ENCODE measurements at regions not wholly inside any gene's neighbourhood (a gene's known extent, or its start where the extent isn't known, plus 50 kb on each side); places are given as distances from the start of the nearest gene placed in this dataset.
A peak's percentile ranks its signal among the peaks of the same experiment; 100 is the strongest.

- peaks cover 0 to 6% of the 10 kb centered on the region in 2 donors for H3K9me3 ChIP-seq
- H3K27me3 ChIP-seq: no peaks in the 10 kb centered on the region
- peaks cover 0 to 15% of the 10 kb centered on the region in 2 donors for H3K4me1 ChIP-seq
- intact Hi-C loops (cut with DNase I): loop anchor here (10.0 kb wide), 1 partner anchor 140 kb away; no protein-coding TSS in a partner anchor
- DNase-seq (ENCODE audit: low spot score in 2 of 2): no peak
- no peak overlapping the region for H3K27ac ChIP-seq
- no peaks in the 10 kb centered on the region for H3K36me3 ChIP-seq
- TF ChIP-seq CTCF (IDR thresholded peaks at IDR 0.05): peak in 1 of 3 experiments; percentile 11
- no peak overlapping the region for H3K4me3 ChIP-seq
These were observed 566.4 kb downstream of the EFNA5 start for GRCh38 chr5:107104040-107104995.

- no peak overlapping the region for H3K4me3 ChIP-seq
- H3K36me3 ChIP-seq: no peaks in the 10 kb centered on the region
- no peaks in the 10 kb centered on the region for H3K27me3 ChIP-seq
- H3K9me3 ChIP-seq: peaks cover 0 to 6% of the 10 kb centered on the region in 2 donors
- DNase-seq (ENCODE audit: low spot score in 2 of 2): no peak
- intact Hi-C loops (cut with DNase I): loop anchor here (10.0 kb wide), 1 partner anchor 141 kb away; no protein-coding TSS in a partner anchor
- TF ChIP-seq CTCF (IDR thresholded peaks at IDR 0.05): no peak
- no peak overlapping the region for H3K27ac ChIP-seq
- H3K4me1 ChIP-seq: peaks cover 0 to 8% of the 10 kb centered on the region in 2 donors
These were observed 567.2 kb downstream of the EFNA5 start for GRCh38 chr5:107103522-107103921.

- H3K4me3 ChIP-seq: no peak overlapping the region
- H3K36me3 ChIP-seq: no peaks in the 10 kb centered on the region
- H3K9me3 ChIP-seq: peaks cover 0 to 7% of the 10 kb centered on the region in 2 donors
- no peaks in the 10 kb centered on the region for H3K27me3 ChIP-seq
- peaks cover 0 to 2% of the 10 kb centered on the region in 2 donors for H3K4me1 ChIP-seq
- intact Hi-C loops (cut with DNase I): loop anchor here (10.0 kb wide), 1 partner anchor 145 kb away; no protein-coding TSS in a partner anchor
- DNase-seq (ENCODE audit: low spot score in 2 of 2): no peak
- no peak for TF ChIP-seq CTCF (IDR thresholded peaks at IDR 0.05)
- H3K27ac ChIP-seq: no peak overlapping the region
These were observed 570.6 kb downstream of the EFNA5 start for GRCh38 chr5:107100121-107100520.

- intact Hi-C loops (cut with DNase I): no loop called here
- H3K4me1 ChIP-seq: no peaks in the 10 kb centered on the region
- DNase-seq (ENCODE audit: low spot score in 2 of 2): no peak
- H3K27me3 ChIP-seq: no peaks in the 10 kb centered on the region
- H3K36me3 ChIP-seq: no peaks in the 10 kb centered on the region
- TF ChIP-seq CTCF (IDR thresholded peaks at IDR 0.05): no peak
- H3K4me3 ChIP-seq: no peak overlapping the region
- no peak overlapping the region for H3K27ac ChIP-seq
- peaks cover 0 to 13% of the 10 kb centered on the region in 2 donors for H3K9me3 ChIP-seq
These were observed 571.2 kb downstream of the EFNA5 start for GRCh38 chr5:107099506-107099905.

- DNase-seq (ENCODE audit: low spot score in 2 of 2): no peak
- TF ChIP-seq CTCF (IDR thresholded peaks at IDR 0.05): no peak
- H3K4me3 ChIP-seq: no peak overlapping the region
- H3K4me1 ChIP-seq: peaks cover 0 to 2% of the 10 kb centered on the region in 2 donors
- H3K27me3 ChIP-seq: no peaks in the 10 kb centered on the region
- intact Hi-C loops (cut with DNase I): no loop called here
- no peaks in the 10 kb centered on the region for H3K36me3 ChIP-seq
- peak overlapping the region in 1 of 2 donors; percentile 2 for H3K27ac ChIP-seq
- peaks cover 0 to 24% of the 10 kb centered on the region in 2 donors for H3K9me3 ChIP-seq
These were observed 578.0 kb downstream of the EFNA5 start for GRCh38 chr5:107092695-107093094.

Data from ascending aorta (tissue), 2 donors.